ENCODE measurements at regions not wholly inside any gene's neighbourhood (a gene's known extent, or its start where the extent isn't known, plus 50 kb on each side); places are given as distances from the start of the nearest gene placed in this dataset.

DNA sequence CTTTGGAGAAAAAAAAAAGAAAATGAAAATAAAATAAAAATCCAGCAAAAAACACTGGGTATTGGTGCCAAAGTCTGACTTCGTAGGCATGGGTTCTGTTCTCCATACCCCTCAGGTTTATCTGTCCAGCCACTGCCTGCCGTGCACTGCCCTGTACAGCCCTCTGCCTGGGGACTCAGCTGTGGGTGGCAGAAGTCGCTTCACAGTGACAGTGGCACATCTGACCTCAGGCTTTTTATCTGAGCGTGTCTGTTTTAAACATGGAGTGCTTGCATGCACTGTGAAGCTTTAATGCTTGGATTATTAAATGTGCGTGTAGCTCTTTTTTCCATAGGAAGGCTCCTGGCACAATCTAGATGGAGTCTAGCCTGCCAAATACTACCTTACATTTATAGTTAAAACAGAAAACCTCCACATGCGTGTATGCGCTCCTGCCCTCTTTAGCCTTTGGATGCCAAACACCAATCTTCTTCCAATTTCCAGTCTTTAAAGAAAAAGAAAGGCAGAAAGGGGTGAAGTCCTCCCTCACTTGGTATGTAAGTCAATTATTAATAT is 375.5 kb downstream of the UTRN start:
- Histone ChIP-seq H2BK12ac (ENCODE audit: low read depth, low read length) (no peak overlapping the region), H3K4me1 (replicated peaks in 1 of 4; ENCODE audit: control insufficient read depth in 3 of 4, insufficient read depth in 4 of 4, low read length in 3 of 4) (peaks cover 8 to 45% (median 25%) of the 10 kb centered on the region in 4 experiments), H3K4ac (replicated peaks; ENCODE audit: insufficient read length, low read depth, low read length) (peak overlapping the region; percentile 55), H3K9ac (replicated peaks in 1 of 4; ENCODE audit: extremely low read depth in 1 of 4, low read depth in 3 of 4, low read length in 3 of 4) (no peak overlapping the region), H3K9me3 (ENCODE audit: insufficient read depth in 2 of 2, low read depth in 1 of 2, low read length in 1 of 2) (no peaks in the 10 kb centered on the region), H2BK15ac (ENCODE audit: low read length) (no peak overlapping the region), H4K20me1 (replicated peaks in 1 of 2; ENCODE audit: control insufficient read depth in 1 of 2, insufficient read depth in 2 of 2, low read length in 2 of 2) (no peaks in the 10 kb centered on the region), H3K36me3 (ENCODE audit: control insufficient read depth in 2 of 4, insufficient read depth in 4 of 4, low read length in 3 of 4) (no peaks in the 10 kb centered on the region), H3K23ac (ENCODE audit: insufficient read length) (no peak overlapping the region), H3K27ac (ENCODE audit: low read depth, low read length) (no peak overlapping the region), H3K23me2 (ENCODE audit: low read depth, low read length) (no peaks in the 10 kb centered on the region), H3K4me3 (ENCODE audit: extremely low read depth in 1 of 4, insufficient read depth in 2 of 4, low read depth in 3 of 4, low read length in 4 of 4) (peak overlapping the region; percentile 16 to 55 (median 29); a peak in 5 of 8 replicates), H3K18ac (ENCODE audit: extremely low read depth, low read length) (peak overlapping the region; percentile 2; the same call in 1 of the 2 replicates), H3K14ac (ENCODE audit: insufficient read length) (no peak overlapping the region), H2BK120ac (replicated peaks; ENCODE audit: low read depth, low read length) (peak overlapping the region; percentile 2), H4K8ac (ENCODE audit: extremely low read depth, insufficient read depth, low read length) (no peak overlapping the region), H2BK5ac (ENCODE audit: low read depth, low read length) (no peak overlapping the region), H3K56ac (replicated peaks; ENCODE audit: insufficient read length, low read depth, low read length) (no peak overlapping the region), H2AK5ac (ENCODE audit: low read depth, low read length) (no peak overlapping the region), H3K27me3 (replicated peaks in 1 of 4; ENCODE audit: control insufficient read depth in 3 of 4, extremely low read depth in 1 of 4, insufficient read depth in 3 of 4, low read length in 3 of 4) (no peaks in the 10 kb centered on the region), H2BK20ac (ENCODE audit: low read length) (no peak overlapping the region), H3K79me2 (ENCODE audit: control insufficient read depth in 1 of 2, insufficient read depth in 2 of 2, low read length in 2 of 2) (peaks cover 0 to 45% of the 10 kb centered on the region in 2 experiments; a peak in 2 of 4 replicates), H4K5ac (ENCODE audit: insufficient read length, low read depth, low read length) (no peak overlapping the region), H4K91ac (replicated peaks; ENCODE audit: insufficient read length, low read length) (peak overlapping the region; percentile 22), H2AFZ (ENCODE audit: low read length) (no peak overlapping the region), H3K79me1 (ENCODE audit: low read depth, low read length) (no peaks in the 10 kb centered on the region; the same call in 1 of the 2 replicates), H3K4me2 (ENCODE audit: insufficient read depth in 1 of 2, low read depth in 2 of 2, low read length in 2 of 2) (peak overlapping the region; percentile 63 to 82)
- FAIRE-seq: no peak
- POLR2A ChIA-PET (ENCODE audit: partially characterized antibody): interaction anchor here (1.5 kb wide), 1 partner anchor 40 kb away, joined by 4 read pairs; no protein-coding TSS in a partner anchor
- no peak for DNase-seq (ENCODE audit: low read depth in 1 of 2, low spot score in 2 of 2)
- CTCF ChIA-PET (ENCODE audit: partially characterized antibody): interaction anchor here (0.8 to 2.6 kb wide), 5 partner anchors 12 to 270 kb away, joined by 3 to 6 read pairs (median 3); no protein-coding TSS in a partner anchor
- WGBS, 2 experiments (ENCODE audit: extremely low coverage in 1 of 2, insufficient coverage in 1 of 2, insufficient read length in 1 of 2, insufficient replicate concordance in 2 of 2, low coverage in 1 of 2, low lambda C conversion rate in 2 of 2, missing lambda C conversion rate in 1 of 2): 82% methylated on average over 7 of the region's 7 CpGs; no CpG with 5 or more reads in 1 of the 2 experiments
- TF ChIP-seq JUN (IDR thresholded peaks at IDR 0.05; ENCODE audit: low read depth, low read length) (no peak), CHD1 (IDR thresholded peaks at IDR 0.05; ENCODE audit: low read depth, low read length) (no peak), YY1 (IDR thresholded peaks at IDR 0.05; ENCODE audit: low read depth, low read length) (no peak), BRCA1 (IDR thresholded peaks at IDR 0.05; ENCODE audit: low read depth, low read length) (no peak), NANOG (IDR thresholded peaks at IDR 0.05; ENCODE audit: insufficient read depth, low read depth, low read length, poor library complexity, severe bottlenecking) (no peak), CREB1 (IDR thresholded peaks at IDR 0.05) (no peak), MAFK (IDR thresholded peaks at IDR 0.05; ENCODE audit: low read depth, low read length) (no peak), POU5F1 (IDR thresholded peaks at IDR 0.05; ENCODE audit: low read depth, low read length) (no peak), HDAC6 (IDR thresholded peaks at IDR 0.05; ENCODE audit: low read depth, low read length) (no peak), EZH2 (IDR thresholded peaks at IDR 0.05; ENCODE audit: low read depth, low read length, severe bottlenecking) (no peak)
- TF ChIP-seq, protein P1, sequence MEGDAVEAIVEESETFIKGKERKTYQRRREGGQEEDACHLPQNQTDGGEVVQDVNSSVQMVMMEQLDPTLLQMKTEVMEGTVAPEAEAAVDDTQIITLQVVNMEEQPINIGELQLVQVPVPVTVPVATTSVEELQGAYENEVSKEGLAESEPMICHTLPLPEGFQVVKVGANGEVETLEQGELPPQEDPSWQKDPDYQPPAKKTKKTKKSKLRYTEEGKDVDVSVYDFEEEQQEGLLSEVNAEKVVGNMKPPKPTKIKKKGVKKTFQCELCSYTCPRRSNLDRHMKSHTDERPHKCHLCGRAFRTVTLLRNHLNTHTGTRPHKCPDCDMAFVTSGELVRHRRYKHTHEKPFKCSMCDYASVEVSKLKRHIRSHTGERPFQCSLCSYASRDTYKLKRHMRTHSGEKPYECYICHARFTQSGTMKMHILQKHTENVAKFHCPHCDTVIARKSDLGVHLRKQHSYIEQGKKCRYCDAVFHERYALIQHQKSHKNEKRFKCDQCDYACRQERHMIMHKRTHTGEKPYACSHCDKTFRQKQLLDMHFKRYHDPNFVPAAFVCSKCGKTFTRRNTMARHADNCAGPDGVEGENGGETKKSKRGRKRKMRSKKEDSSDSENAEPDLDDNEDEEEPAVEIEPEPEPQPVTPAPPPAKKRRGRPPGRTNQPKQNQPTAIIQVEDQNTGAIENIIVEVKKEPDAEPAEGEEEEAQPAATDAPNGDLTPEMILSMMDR (IDR thresholded peaks at IDR 0.05; ENCODE audit: control extremely low read depth in 1 of 3, insufficient read depth in 1 of 3, low read depth in 1 of 3, low read length in 3 of 3): no peak

All from H1 (cell line).